ENCODE measurements at regions not wholly inside any gene's neighbourhood (a gene's known extent, or its start where the extent isn't known, plus 50 kb on each side); places are given as distances from the start of the nearest gene placed in this dataset.

DNA sequence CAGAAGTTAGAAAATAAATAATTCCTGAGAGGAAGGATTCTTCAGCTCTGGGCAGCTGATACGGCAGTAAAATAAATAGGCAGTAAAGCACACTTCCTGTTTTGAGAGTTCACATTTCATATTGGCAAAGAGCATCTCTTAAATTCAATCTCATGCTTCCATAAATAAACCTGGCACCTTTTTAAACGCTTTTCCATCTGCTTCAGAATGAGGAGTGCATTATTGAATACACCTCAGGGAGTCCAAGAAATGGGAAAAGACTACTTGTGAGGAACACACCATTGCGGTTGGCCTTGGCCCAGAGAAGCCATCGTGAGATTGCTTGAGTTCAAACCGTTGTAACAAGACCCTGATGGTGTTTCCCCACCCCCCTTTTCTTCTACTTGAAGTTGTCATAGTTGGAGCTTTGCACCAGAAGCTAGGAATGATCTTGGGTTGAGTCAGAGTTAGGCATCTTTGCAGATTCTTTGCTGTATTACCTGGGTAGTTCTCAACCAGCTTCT is 123.9 kb downstream of the RDH14 start:
- Histone ChIP-seq H3F3A (ENCODE audit: control insufficient read depth, insufficient read depth) (no peaks in the 10 kb centered on the region), H4K20me1 (ENCODE audit: control insufficient read depth, insufficient read depth, low read depth, low read length) (no peaks in the 10 kb centered on the region), H3K4me2 (ENCODE audit: low read length) (no peak overlapping the region), H3K9me3 (ENCODE audit: control insufficient read depth, insufficient read depth, low read length) (no peaks in the 10 kb centered on the region), H3K36me3 (ENCODE audit: control insufficient read depth, low read length) (no peaks in the 10 kb centered on the region), H3K4me1 (ENCODE audit: control insufficient read depth, low read length) (no peaks in the 10 kb centered on the region), H3K27ac (ENCODE audit: low read depth, low read length) (no peak overlapping the region), H3K79me2 (ENCODE audit: control insufficient read depth, low read length) (no peaks in the 10 kb centered on the region), H3K9me2 (replicated peaks; ENCODE audit: control insufficient read depth, low read length) (no peaks in the 10 kb centered on the region), H3K27me3 (ENCODE audit: control insufficient read depth, low read length) (no peaks in the 10 kb centered on the region), H3K4me3 (ENCODE audit: low read length) (no peak overlapping the region)
- no peak for TF ChIP-seq EZH2phosphoT487 (IDR thresholded peaks at IDR 0.05; ENCODE audit: borderline replicate concordance, low read length)
- TF ChIP-seq, protein P1, sequence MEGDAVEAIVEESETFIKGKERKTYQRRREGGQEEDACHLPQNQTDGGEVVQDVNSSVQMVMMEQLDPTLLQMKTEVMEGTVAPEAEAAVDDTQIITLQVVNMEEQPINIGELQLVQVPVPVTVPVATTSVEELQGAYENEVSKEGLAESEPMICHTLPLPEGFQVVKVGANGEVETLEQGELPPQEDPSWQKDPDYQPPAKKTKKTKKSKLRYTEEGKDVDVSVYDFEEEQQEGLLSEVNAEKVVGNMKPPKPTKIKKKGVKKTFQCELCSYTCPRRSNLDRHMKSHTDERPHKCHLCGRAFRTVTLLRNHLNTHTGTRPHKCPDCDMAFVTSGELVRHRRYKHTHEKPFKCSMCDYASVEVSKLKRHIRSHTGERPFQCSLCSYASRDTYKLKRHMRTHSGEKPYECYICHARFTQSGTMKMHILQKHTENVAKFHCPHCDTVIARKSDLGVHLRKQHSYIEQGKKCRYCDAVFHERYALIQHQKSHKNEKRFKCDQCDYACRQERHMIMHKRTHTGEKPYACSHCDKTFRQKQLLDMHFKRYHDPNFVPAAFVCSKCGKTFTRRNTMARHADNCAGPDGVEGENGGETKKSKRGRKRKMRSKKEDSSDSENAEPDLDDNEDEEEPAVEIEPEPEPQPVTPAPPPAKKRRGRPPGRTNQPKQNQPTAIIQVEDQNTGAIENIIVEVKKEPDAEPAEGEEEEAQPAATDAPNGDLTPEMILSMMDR (IDR thresholded peaks at IDR 0.05; ENCODE audit: low read depth, low read length, poor library complexity, severe bottlenecking) = no peak

- TF ChIP-seq, protein P1 (IDR thresholded peaks at IDR 0.05; ENCODE audit: low read depth, low read length, poor library complexity, severe bottlenecking) = peak; percentile 88
- TF ChIP-seq EZH2phosphoT487 (IDR thresholded peaks at IDR 0.05; ENCODE audit: borderline replicate concordance, low read length) = no peak
- Histone ChIP-seq H3K4me1 (ENCODE audit: control insufficient read depth, low read length) (no peaks in the 10 kb centered on the region), H3K9me3 (ENCODE audit: control insufficient read depth, insufficient read depth, low read length) (no peaks in the 10 kb centered on the region), H4K20me1 (ENCODE audit: control insufficient read depth, insufficient read depth, low read depth, low read length) (no peaks in the 10 kb centered on the region), H3K27me3 (ENCODE audit: control insufficient read depth, low read length) (no peaks in the 10 kb centered on the region), H3F3A (ENCODE audit: control insufficient read depth, insufficient read depth) (no peaks in the 10 kb centered on the region), H3K4me3 (ENCODE audit: low read length) (no peak overlapping the region), H3K36me3 (ENCODE audit: control insufficient read depth, low read length) (no peaks in the 10 kb centered on the region), H3K4me2 (ENCODE audit: low read length) (no peak overlapping the region), H3K9me2 (replicated peaks; ENCODE audit: control insufficient read depth, low read length) (no peaks in the 10 kb centered on the region), H3K27ac (ENCODE audit: low read depth, low read length) (no peak overlapping the region), H3K79me2 (ENCODE audit: control insufficient read depth, low read length) (no peaks in the 10 kb centered on the region)
These were observed 124.9 kb downstream of the RDH14 start for GRCh38 chr2:18435426-18436037.

GRCh38 chr2:18433872-18434271 is 126.6 kb downstream of the RDH14 start:
- no peaks in the 10 kb centered on the region for H3K9me2 ChIP-seq (replicated peaks; ENCODE audit: control insufficient read depth, low read length)
- H3K4me1 ChIP-seq (ENCODE audit: control insufficient read depth, low read length) = no peaks in the 10 kb centered on the region
- H3K4me2 ChIP-seq (ENCODE audit: low read length) = no peak overlapping the region
- H3K4me3 ChIP-seq (ENCODE audit: low read length) = no peak overlapping the region
- no peaks in the 10 kb centered on the region for H3K79me2 ChIP-seq (ENCODE audit: control insufficient read depth, low read length)
- no peak overlapping the region for H3K27ac ChIP-seq (ENCODE audit: low read depth, low read length)
- H3K36me3 ChIP-seq (ENCODE audit: control insufficient read depth, low read length) = no peaks in the 10 kb centered on the region
- no peaks in the 10 kb centered on the region for H4K20me1 ChIP-seq (ENCODE audit: control insufficient read depth, insufficient read depth, low read depth, low read length)
- no peaks in the 10 kb centered on the region for H3K9me3 ChIP-seq (ENCODE audit: control insufficient read depth, insufficient read depth, low read length)
- no peak for TF ChIP-seq EZH2phosphoT487 (IDR thresholded peaks at IDR 0.05; ENCODE audit: borderline replicate concordance, low read length)
- no peaks in the 10 kb centered on the region for H3K27me3 ChIP-seq (ENCODE audit: control insufficient read depth, low read length)
- H3F3A ChIP-seq (ENCODE audit: control insufficient read depth, insufficient read depth) = no peaks in the 10 kb centered on the region

- Histone ChIP-seq H3K36me3 (ENCODE audit: control insufficient read depth, low read length) (no peaks in the 10 kb centered on the region), H3K9me2 (replicated peaks; ENCODE audit: control insufficient read depth, low read length) (no peaks in the 10 kb centered on the region), H3K4me1 (ENCODE audit: control insufficient read depth, low read length) (no peaks in the 10 kb centered on the region), H3K4me3 (ENCODE audit: low read length) (no peak overlapping the region), H4K20me1 (ENCODE audit: control insufficient read depth, insufficient read depth, low read depth, low read length) (no peaks in the 10 kb centered on the region), H3K9me3 (ENCODE audit: control insufficient read depth, insufficient read depth, low read length) (no peaks in the 10 kb centered on the region), H3K27me3 (ENCODE audit: control insufficient read depth, low read length) (no peaks in the 10 kb centered on the region), H3K27ac (ENCODE audit: low read depth, low read length) (no peak overlapping the region), H3K4me2 (ENCODE audit: low read length) (no peak overlapping the region), H3K79me2 (ENCODE audit: control insufficient read depth, low read length) (no peaks in the 10 kb centered on the region), H3F3A (ENCODE audit: control insufficient read depth, insufficient read depth) (no peaks in the 10 kb centered on the region)
- TF ChIP-seq, protein P1 (IDR thresholded peaks at IDR 0.05; ENCODE audit: low read depth, low read length, poor library complexity, severe bottlenecking) = no peak
- no peak for TF ChIP-seq EZH2phosphoT487 (IDR thresholded peaks at IDR 0.05; ENCODE audit: borderline replicate concordance, low read length)
These were observed 127.5 kb downstream of the RDH14 start for GRCh38 chr2:18432999-18433398.
